Uterus (tissue), 3 donors: ENCODE measurements at regions not wholly inside any gene's neighbourhood (a gene's known extent, or its start where the extent isn't known, plus 50 kb on each side); places are given as distances from the start of the nearest gene placed in this dataset.

Source experiments
- DNase-seq, 2 donors: peaks; one replicate each; pipeline ENCODE4 v3.0.0-alpha.2; 2019 to 2020
- H3K27ac ChIP-seq, 2 donors: fragments of 200-600 bp; sonication (generic); 1 replicate in 1 of 2; 2 replicates in 1 of 2; pipeline ENCODE4 v1.5.1; 2016 to 2018
- H3K27me3 ChIP-seq, 2 donors: fragments of 200-600 bp; sonication (generic); one replicate each; pipeline ENCODE4 v1.5.1; 2018 to 2019; ENCODE audit warnings: control low read depth in 1 of 2
- H3K36me3 ChIP-seq, 2 donors: fragments of 200-600 bp; sonication (generic); one replicate each; pipeline ENCODE4 v1.5.1; 2019; ENCODE audit warnings: control low read depth in 1 of 2
- H3K4me1 ChIP-seq, 2 donors: fragments of 200-600 bp; sonication (generic); one replicate each; pipeline ENCODE4 v1.5.1; 2018 to 2019; ENCODE audit warnings: control low read depth in 1 of 2
- H3K4me3 ChIP-seq, 2 donors: fragments of 200-600 bp; sonication (generic); 1 replicate in 1 of 2; 2 replicates in 1 of 2; pipeline ENCODE4 v1.5.1; 2018 to 2019; ENCODE audit warnings: mild to moderate bottlenecking in 1 of 2
- H3K9me3 ChIP-seq, 2 donors: fragments of 200-600 bp; sonication (generic); one replicate each; pipeline ENCODE4 v1.5.1; 2019; ENCODE audit warnings: control low read depth in 1 of 2
- CTCF ChIP-seq, 4 experiments: fragments of 200-600 bp in 2 of 4; fragments of 450-650 bp in 2 of 4; sonication (generic) in 2 of 4; IDR thresholded peaks; one replicate each; pipeline ENCODE4 v1.5.1; 2016 to 2019; ENCODE audit warnings: antibody characterized with exemption in 4 of 4, mild to moderate bottlenecking in 2 of 4, moderate library complexity in 1 of 4
- POLR2A ChIP-seq, 2 donors: fragments of 450-650 bp; IDR thresholded peaks; one replicate each; pipeline ENCODE4 v1.6.1; 2016; ENCODE audit warnings: antibody characterized with exemption in 2 of 2, mild to moderate bottlenecking in 1 of 2, moderate library complexity in 1 of 2
- intact Hi-C: fragments of 100-400 bp; cut with DNase I; formaldehyde crosslinking; loops from one replicate; pipeline ENCODE4 v1.15.1; 2023; ENCODE audit warnings: low total_unique reads
- donor health status: DM: yes; HTN: yes; CAD: no.

GRCh38 chr7:26508917-26509316 lies 217.3 kb downstream of the SNX10 start:
- no peak for TF ChIP-seq POLR2A (IDR thresholded peaks at IDR 0.05)
- TF ChIP-seq CTCF (IDR thresholded peaks at IDR 0.05), result no peak
- DNase-seq, result no peak
- no peaks in the 10 kb centered on the region for H3K36me3 ChIP-seq
- no peaks in the 10 kb centered on the region for H3K9me3 ChIP-seq
- H3K27ac ChIP-seq, result no peak overlapping the region
- H3K4me1 ChIP-seq, result no peaks in the 10 kb centered on the region
- no peak overlapping the region for H3K4me3 ChIP-seq
- intact Hi-C loops, result no loop called here
- H3K27me3 ChIP-seq, result no peaks in the 10 kb centered on the region

GRCh38 chr7:26510231-26510957 lies 218.7 kb downstream of the SNX10 start:
- no peak for TF ChIP-seq POLR2A (IDR thresholded peaks at IDR 0.05)
- TF ChIP-seq CTCF (IDR thresholded peaks at IDR 0.05), result no peak
- no peaks in the 10 kb centered on the region for H3K4me1 ChIP-seq
- intact Hi-C loops, result no loop called here

GRCh38 chr7:26511866-26512265 lies 220.2 kb downstream of the SNX10 start:
- Histone ChIP-seq H3K4me3 (no peak overlapping the region), H3K36me3 (no peaks in the 10 kb centered on the region), H3K4me1 (no peaks in the 10 kb centered on the region), H3K27me3 (no peaks in the 10 kb centered on the region), H3K9me3 (no peaks in the 10 kb centered on the region), H3K27ac (no peak overlapping the region)
- TF ChIP-seq POLR2A (IDR thresholded peaks at IDR 0.05) (no peak), CTCF (IDR thresholded peaks at IDR 0.05) (no peak)
- intact Hi-C loops, result no loop called here
- no peak for DNase-seq

More at GRCh38 chr7:26510231-26510957, 218.7 kb downstream of the SNX10 start:
- H3K9me3 ChIP-seq, result no peaks in the 10 kb centered on the region
- H3K27ac ChIP-seq, result no peak overlapping the region
- H3K36me3 ChIP-seq, result no peaks in the 10 kb centered on the region
- DNase-seq, result no peak
- no peak overlapping the region for H3K4me3 ChIP-seq
- no peaks in the 10 kb centered on the region for H3K27me3 ChIP-seq

- Histone ChIP-seq H3K36me3 (no peaks in the 10 kb centered on the region), H3K27ac (no peak overlapping the region), H3K4me1 (no peaks in the 10 kb centered on the region), H3K9me3 (no peaks in the 10 kb centered on the region), H3K4me3 (no peak overlapping the region), H3K27me3 (no peaks in the 10 kb centered on the region)
- no peak for DNase-seq
- TF ChIP-seq POLR2A (IDR thresholded peaks at IDR 0.05), result no peak
- no peak for TF ChIP-seq CTCF (IDR thresholded peaks at IDR 0.05)
- intact Hi-C loops, result no loop called here
Observed at GRCh38 chr7:26512737-26513136, 221.1 kb downstream of the SNX10 start.

- Histone ChIP-seq H3K9me3 (no peaks in the 10 kb centered on the region), H3K4me1 (no peaks in the 10 kb centered on the region), H3K36me3 (no peaks in the 10 kb centered on the region), H3K4me3 (no peak overlapping the region), H3K27me3 (no peaks in the 10 kb centered on the region), H3K27ac (no peak overlapping the region)
- no peak for DNase-seq
- intact Hi-C loops, result no loop called here
- TF ChIP-seq CTCF (IDR thresholded peaks at IDR 0.05), result no peak
- no peak for TF ChIP-seq POLR2A (IDR thresholded peaks at IDR 0.05)
Observed at GRCh38 chr7:26513948-26514347, 222.3 kb downstream of the SNX10 start.
